Lower leg skin (tissue), 3 donors: ENCODE measurements at regions not wholly inside any gene's neighbourhood (a gene's known extent, or its start where the extent isn't known, plus 50 kb on each side); places are given as distances from the start of the nearest gene placed in this dataset.

Experiments
- POLR2A ChIP-seq, 2 donors: fragments of 450-650 bp; IDR thresholded peaks; one replicate each; pipeline ENCODE4 v1.6.1; 2016 to 2017; ENCODE audit warnings: antibody characterized with exemption in 2 of 2, mild to moderate bottlenecking in 1 of 2, moderate library complexity in 1 of 2
- TF ChIP-seq, protein P1 (sequence below), 3 donors: fragments of 450-650 bp; IDR thresholded peaks; one replicate each; pipeline ENCODE4 v1.5.1; 2016; ENCODE audit warnings: antibody characterized with exemption in 3 of 3, mild to moderate bottlenecking in 3 of 3, moderate library complexity in 2 of 3

DNA sequence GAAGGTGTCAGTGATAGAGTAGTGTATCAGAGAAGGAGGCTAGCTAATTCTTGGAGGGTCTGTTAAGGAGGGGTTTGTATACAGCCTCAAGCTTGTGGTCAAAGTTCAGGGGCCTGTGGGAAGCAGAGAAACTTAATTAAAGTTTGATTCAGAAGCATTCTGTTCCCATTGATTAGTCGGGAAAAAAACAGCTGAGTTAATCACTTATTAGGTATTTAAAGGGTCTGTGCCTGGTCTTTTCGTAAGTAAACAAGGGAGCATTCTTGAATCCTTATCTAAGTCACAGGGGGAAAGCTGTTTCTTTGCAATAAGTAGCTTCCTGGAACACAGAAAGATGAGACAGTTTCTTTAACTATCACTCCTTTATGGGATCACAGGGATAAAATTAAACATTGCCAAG lies 492.1 kb downstream of the PCDH10 start:
- TF ChIP-seq, protein P1, sequence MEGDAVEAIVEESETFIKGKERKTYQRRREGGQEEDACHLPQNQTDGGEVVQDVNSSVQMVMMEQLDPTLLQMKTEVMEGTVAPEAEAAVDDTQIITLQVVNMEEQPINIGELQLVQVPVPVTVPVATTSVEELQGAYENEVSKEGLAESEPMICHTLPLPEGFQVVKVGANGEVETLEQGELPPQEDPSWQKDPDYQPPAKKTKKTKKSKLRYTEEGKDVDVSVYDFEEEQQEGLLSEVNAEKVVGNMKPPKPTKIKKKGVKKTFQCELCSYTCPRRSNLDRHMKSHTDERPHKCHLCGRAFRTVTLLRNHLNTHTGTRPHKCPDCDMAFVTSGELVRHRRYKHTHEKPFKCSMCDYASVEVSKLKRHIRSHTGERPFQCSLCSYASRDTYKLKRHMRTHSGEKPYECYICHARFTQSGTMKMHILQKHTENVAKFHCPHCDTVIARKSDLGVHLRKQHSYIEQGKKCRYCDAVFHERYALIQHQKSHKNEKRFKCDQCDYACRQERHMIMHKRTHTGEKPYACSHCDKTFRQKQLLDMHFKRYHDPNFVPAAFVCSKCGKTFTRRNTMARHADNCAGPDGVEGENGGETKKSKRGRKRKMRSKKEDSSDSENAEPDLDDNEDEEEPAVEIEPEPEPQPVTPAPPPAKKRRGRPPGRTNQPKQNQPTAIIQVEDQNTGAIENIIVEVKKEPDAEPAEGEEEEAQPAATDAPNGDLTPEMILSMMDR (IDR thresholded peaks at IDR 0.05): no peak
- no peak for TF ChIP-seq POLR2A (IDR thresholded peaks at IDR 0.05)
